MM.1S (cell line): ENCODE measurements at regions not wholly inside any gene's neighbourhood (a gene's known extent, or its start where the extent isn't known, plus 50 kb on each side); places are given as distances from the start of the nearest gene placed in this dataset.

ENCODE experiments used
- DNase-seq: peaks from one replicate; pipeline ENCODE4 v3.0.0-alpha.2; 2015
- H2AFZ ChIP-seq: fragments of 300-600 bp; sonication (generic); 2 replicates; pipeline ENCODE4 v1.6.0; 2016; ENCODE audit warnings: antibody characterized with exemption, low read length
- H3F3A ChIP-seq: fragments of 300-600 bp; sonication (generic); 2 replicates; pipeline ENCODE4 v1.6.1; 2016; ENCODE audit warnings: mild to moderate bottlenecking, antibody characterized with exemption, low read length, moderate library complexity, mixed read lengths; ENCODE audit not compliant: insufficient read depth
- H3K27ac ChIP-seq: fragments of 300-600 bp; sonication (generic); 2 replicates; pipeline ENCODE4 v1.5.1; 2016; ENCODE audit warnings: mild to moderate bottlenecking, low read length
- H3K27me3 ChIP-seq: fragments of 300-600 bp; sonication (generic); replicated peaks from 2 replicates; pipeline ENCODE4 v1.6.0; 2016; ENCODE audit warnings: low read length; ENCODE audit not compliant: insufficient read depth
- H3K36me3 ChIP-seq: fragments of 300-600 bp; sonication (generic); replicated peaks from 2 replicates; pipeline ENCODE4 v1.6.1; 2016; ENCODE audit warnings: mild to moderate bottlenecking, low read length, mixed read lengths; ENCODE audit not compliant: insufficient read depth
- H3K4me1 ChIP-seq: fragments of 300-600 bp; sonication (generic); 2 replicates; pipeline ENCODE4 v1.6.1; 2016; ENCODE audit warnings: low read length, mixed read lengths
- H3K4me2 ChIP-seq: fragments of 300-600 bp; sonication (generic); 2 replicates; pipeline ENCODE4 v1.6.0; 2016; ENCODE audit warnings: low read depth, low read length
- H3K4me3 ChIP-seq: fragments of 300-600 bp; sonication (generic); 2 replicates; pipeline ENCODE4 v1.5.1; 2016; ENCODE audit warnings: low read length, mixed read lengths
- H3K79me2 ChIP-seq: fragments of 300-600 bp; sonication (generic); 2 replicates; pipeline ENCODE4 v1.6.1; 2016; ENCODE audit warnings: mixed run types, low read length, mixed read lengths
- H3K9ac ChIP-seq: fragments of 300-600 bp; sonication (generic); 2 replicates; pipeline ENCODE4 v1.6.1; 2016; ENCODE audit warnings: low read length, mixed read lengths
- H3K9me2 ChIP-seq: fragments of 300-600 bp; sonication (generic); replicated peaks from 2 replicates; pipeline ENCODE4 v1.6.1; 2016; ENCODE audit warnings: mild to moderate bottlenecking, low read length, mixed read lengths; ENCODE audit not compliant: insufficient read depth
- H3K9me3 ChIP-seq: fragments of 300-600 bp; sonication (generic); replicated peaks from 2 replicates; pipeline ENCODE4 v1.6.1; 2016; ENCODE audit warnings: mild to moderate bottlenecking, low read length, mixed read lengths; ENCODE audit not compliant: insufficient read depth
- H4K20me1 ChIP-seq: fragments of 300-600 bp; sonication (generic); 2 replicates; pipeline ENCODE4 v1.6.1; 2016; ENCODE audit warnings: mild to moderate bottlenecking, low read length, moderate library complexity, mixed read lengths; ENCODE audit not compliant: insufficient read depth
- CTCF ChIP-seq: fragments of 300-600 bp; sonication (generic); IDR thresholded peaks from 2 replicates; pipeline ENCODE4 v1.5.1; 2016; ENCODE audit warnings: antibody characterized with exemption, low read length, mixed read lengths
- EZH2 ChIP-seq: fragments of 300-600 bp; sonication (generic); optimal IDR thresholded peaks from 2 replicates; pipeline ENCODE3; 2017; ENCODE audit warnings: low read depth, mild to moderate bottlenecking, antibody characterized with exemption, low read length, mixed read lengths
- EZH2phosphoT487 ChIP-seq: fragments of 300-600 bp; sonication (generic); IDR thresholded peaks from 2 replicates; pipeline ENCODE4 v1.6.1; 2018; ENCODE audit warnings: antibody characterized with exemption, low read length

GRCh38 chr5:121698690-121699089 is 153.0 kb upstream of the FTMT start:
- Histone ChIP-seq H3K4me2 (no peak overlapping the region), H3K79me2 (no peaks in the 10 kb centered on the region), H4K20me1 (no peaks in the 10 kb centered on the region), H3K9me3 (no peaks in the 10 kb centered on the region), H3K9ac (no peak overlapping the region), H3K4me3 (no peak overlapping the region), H3K9me2 (no peaks in the 10 kb centered on the region), H3K27ac (no peak overlapping the region), H3K27me3 (no peaks in the 10 kb centered on the region), H3K36me3 (no peaks in the 10 kb centered on the region), H3F3A (no peaks in the 10 kb centered on the region), H2AFZ (no peak overlapping the region), H3K4me1 (no peaks in the 10 kb centered on the region)
- no peak for DNase-seq
- TF ChIP-seq CTCF, result no peak
- TF ChIP-seq EZH2, result no peak
- TF ChIP-seq EZH2phosphoT487, result no peak

- no peak overlapping the region for H3K27ac ChIP-seq
- H4K20me1 ChIP-seq, result no peaks in the 10 kb centered on the region
- H3K27me3 ChIP-seq, result no peaks in the 10 kb centered on the region
- DNase-seq, result no peak
- no peaks in the 10 kb centered on the region for H3K79me2 ChIP-seq
- H2AFZ ChIP-seq, result no peak overlapping the region
- no peaks in the 10 kb centered on the region for H3K36me3 ChIP-seq
- H3K9ac ChIP-seq, result no peak overlapping the region
- no peaks in the 10 kb centered on the region for H3K9me3 ChIP-seq
- no peaks in the 10 kb centered on the region for H3K4me1 ChIP-seq
- no peaks in the 10 kb centered on the region for H3F3A ChIP-seq
- no peaks in the 10 kb centered on the region for H3K9me2 ChIP-seq
- no peak overlapping the region for H3K4me3 ChIP-seq
- no peak overlapping the region for H3K4me2 ChIP-seq
- TF ChIP-seq EZH2 (no peak), CTCF (no peak), EZH2phosphoT487 (no peak)
Measured at GRCh38 chr5:121701731-121702130, 150.0 kb upstream of the FTMT start.

- Histone ChIP-seq H3K27me3 (no peaks in the 10 kb centered on the region), H3K9ac (no peak overlapping the region), H3K27ac (no peak overlapping the region), H4K20me1 (no peaks in the 10 kb centered on the region), H3K79me2 (no peaks in the 10 kb centered on the region), H3K4me1 (no peaks in the 10 kb centered on the region), H3F3A (no peaks in the 10 kb centered on the region), H3K4me3 (no peak overlapping the region), H3K36me3 (no peaks in the 10 kb centered on the region), H3K9me3 (no peaks in the 10 kb centered on the region), H3K9me2 (no peaks in the 10 kb centered on the region), H3K4me2 (no peak overlapping the region), H2AFZ (no peak overlapping the region)
- no peak for DNase-seq
- no peak for TF ChIP-seq EZH2
- no peak for TF ChIP-seq CTCF
- no peak for TF ChIP-seq EZH2phosphoT487
Measured at GRCh38 chr5:121702682-121703081, 149.0 kb upstream of the FTMT start.

GRCh38 chr5:121704291-121704690 is 147.4 kb upstream of the FTMT start:
- Histone ChIP-seq H3K27me3 (no peaks in the 10 kb centered on the region), H3F3A (no peaks in the 10 kb centered on the region), H3K9ac (no peak overlapping the region), H3K4me1 (no peaks in the 10 kb centered on the region), H3K4me2 (no peak overlapping the region), H3K36me3 (no peaks in the 10 kb centered on the region), H3K9me3 (no peaks in the 10 kb centered on the region), H2AFZ (no peak overlapping the region), H3K9me2 (no peaks in the 10 kb centered on the region), H3K27ac (no peak overlapping the region), H4K20me1 (no peaks in the 10 kb centered on the region), H3K4me3 (no peak overlapping the region), H3K79me2 (no peaks in the 10 kb centered on the region)
- DNase-seq, result no peak
- TF ChIP-seq CTCF, result no peak
- no peak for TF ChIP-seq EZH2phosphoT487
- TF ChIP-seq EZH2, result no peak
